T-helper 2 cell treated with Interferon-gamma antibody and Interleukin-4, amounts not matched to agents 100 ng/mL and 5 ng/mL, for 36 hours (primary cell): ENCODE measurements at regions not wholly inside any gene's neighbourhood (a gene's known extent, or its start where the extent isn't known, plus 50 kb on each side); places are given as distances from the start of the nearest gene placed in this dataset.

Experiments
- intact Hi-C: fragments of 100-400 bp; cut with micrococcal nuclease; formaldehyde crosslinking; loops from one replicate; pipeline ENCODE4 v1.15.1; 2023

DNA sequence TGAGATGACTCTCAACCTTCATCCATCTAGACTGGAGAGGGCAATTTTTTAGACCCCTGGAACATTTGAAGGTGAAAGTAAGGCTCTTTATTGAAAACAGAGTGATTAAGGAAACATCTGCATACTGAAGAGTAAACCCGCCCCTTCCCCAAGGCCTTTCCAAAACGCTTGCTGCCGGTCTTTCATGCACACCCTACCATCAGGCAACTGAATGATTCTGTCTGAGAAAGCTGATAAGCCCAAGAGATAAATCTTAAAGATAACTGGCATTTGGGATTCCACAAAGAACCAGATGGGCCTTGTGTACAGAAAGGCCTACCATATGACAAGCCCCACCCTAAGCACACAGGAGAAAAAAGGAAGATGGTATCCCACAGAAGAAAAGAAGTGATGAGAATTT, 54.4 kb upstream of the PIK3R1 start:
- intact Hi-C loops = no loop called here

DNA sequence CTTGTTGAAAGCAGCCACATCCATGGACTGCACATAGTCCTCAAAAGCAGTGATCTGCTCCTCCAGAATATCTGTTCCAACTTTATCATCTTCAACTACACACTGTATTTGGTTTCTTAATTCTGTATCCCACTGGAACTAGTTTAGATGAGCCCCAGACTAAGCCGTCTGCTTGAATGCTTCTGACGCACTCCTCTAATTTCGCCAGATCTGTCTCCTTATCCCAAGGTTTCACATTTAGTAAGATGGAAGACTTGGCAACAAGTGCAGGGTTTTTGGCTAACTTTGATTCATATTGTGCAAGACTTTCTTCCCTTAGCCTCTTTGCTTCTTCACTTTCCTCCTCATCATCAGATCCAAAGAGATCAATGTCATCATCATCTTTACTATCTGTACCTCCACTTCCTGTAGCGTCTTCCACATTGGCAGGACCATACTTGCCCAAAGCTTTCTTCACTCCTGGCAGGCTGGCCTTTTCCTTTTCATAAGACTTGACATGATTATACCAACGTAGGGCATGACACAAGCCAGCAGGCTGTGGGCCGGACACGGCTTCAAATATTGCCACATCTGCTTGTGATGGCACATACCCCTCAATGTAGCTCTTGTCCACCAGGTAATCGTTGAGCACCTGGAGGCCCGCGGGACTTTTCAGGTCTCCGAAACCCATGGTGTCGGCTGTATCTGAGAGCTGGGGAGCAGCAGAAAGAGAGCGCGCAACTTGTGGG, 56.2 kb upstream of the PIK3R1 start:
- intact Hi-C loops = no loop called here

- intact Hi-C loops = no loop called here
Measured at GRCh38 chr5:68155940-68156339, 59.6 kb upstream of the PIK3R1 start.

GRCh38 chr5:68154119-68154857, 61.3 kb upstream of the PIK3R1 start:
- intact Hi-C loops = no loop called here

- intact Hi-C loops = no loop called here
Measured at GRCh38 chr5:68151812-68152211, 63.7 kb upstream of the PIK3R1 start.

DNA sequence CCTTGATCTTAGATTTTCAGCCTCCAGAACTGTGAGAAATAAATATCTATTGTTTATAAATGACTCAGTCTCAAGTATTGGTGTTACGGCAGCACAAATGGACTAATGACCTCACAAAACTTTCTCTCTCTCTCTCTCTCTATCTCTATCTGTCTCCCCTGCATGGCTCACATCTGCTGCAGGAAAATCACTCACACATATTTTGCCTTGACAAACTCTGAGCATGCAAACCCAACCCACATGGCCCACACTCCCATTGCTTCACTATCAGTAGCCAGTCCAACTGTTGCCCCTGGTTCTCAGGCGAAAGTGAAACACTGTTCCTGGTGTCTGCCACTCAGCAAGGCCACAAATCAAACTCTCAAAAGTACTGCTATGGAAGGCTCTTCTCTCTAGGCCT, 66.4 kb upstream of the PIK3R1 start:
- intact Hi-C loops = no loop called here

GRCh38 chr5:68148096-68148495, 67.5 kb upstream of the PIK3R1 start:
- intact Hi-C loops = no loop called here

DNA sequence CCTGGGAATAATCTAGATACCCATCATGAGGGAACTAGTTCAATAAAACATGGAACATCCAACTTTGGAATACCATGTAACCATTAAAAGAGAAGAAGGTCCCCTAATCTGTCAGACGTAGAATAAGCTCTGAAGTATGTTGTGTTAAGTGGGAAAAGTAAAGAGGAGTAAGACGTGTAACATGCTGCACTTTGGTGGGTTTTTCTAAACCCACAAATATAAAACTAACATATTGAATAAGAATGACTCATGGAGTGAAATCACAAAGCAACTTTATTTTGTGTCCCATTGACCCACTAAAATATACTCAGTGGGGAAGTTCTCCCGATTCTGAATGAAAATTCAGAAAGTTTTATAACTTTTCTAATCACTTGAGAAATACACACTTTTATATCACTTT, 67.9 kb upstream of the PIK3R1 start:
- intact Hi-C loops = no loop called here

DNA sequence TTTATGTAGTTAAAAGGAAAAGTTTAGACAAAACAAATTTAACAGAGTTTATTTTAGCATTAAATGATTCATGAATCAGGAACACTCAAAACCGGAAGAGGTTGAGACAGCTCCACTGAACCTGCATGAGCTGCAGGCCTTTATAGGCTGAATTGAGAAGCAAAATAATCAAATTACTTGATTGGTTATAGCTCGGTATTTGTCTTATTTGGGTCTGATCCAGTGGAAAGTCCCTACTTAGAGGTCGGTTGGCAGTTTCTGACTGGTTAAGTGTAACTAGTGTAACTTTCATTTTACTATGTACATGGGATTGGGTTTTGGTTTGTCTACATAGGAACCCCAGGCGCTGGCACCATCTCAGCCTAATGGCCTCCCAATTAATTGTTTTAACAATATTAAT, 74.1 kb upstream of the PIK3R1 start:
- intact Hi-C loops = no loop called here

GRCh38 chr5:68140763-68141162, 74.8 kb upstream of the PIK3R1 start:
- intact Hi-C loops = no loop called here

DNA sequence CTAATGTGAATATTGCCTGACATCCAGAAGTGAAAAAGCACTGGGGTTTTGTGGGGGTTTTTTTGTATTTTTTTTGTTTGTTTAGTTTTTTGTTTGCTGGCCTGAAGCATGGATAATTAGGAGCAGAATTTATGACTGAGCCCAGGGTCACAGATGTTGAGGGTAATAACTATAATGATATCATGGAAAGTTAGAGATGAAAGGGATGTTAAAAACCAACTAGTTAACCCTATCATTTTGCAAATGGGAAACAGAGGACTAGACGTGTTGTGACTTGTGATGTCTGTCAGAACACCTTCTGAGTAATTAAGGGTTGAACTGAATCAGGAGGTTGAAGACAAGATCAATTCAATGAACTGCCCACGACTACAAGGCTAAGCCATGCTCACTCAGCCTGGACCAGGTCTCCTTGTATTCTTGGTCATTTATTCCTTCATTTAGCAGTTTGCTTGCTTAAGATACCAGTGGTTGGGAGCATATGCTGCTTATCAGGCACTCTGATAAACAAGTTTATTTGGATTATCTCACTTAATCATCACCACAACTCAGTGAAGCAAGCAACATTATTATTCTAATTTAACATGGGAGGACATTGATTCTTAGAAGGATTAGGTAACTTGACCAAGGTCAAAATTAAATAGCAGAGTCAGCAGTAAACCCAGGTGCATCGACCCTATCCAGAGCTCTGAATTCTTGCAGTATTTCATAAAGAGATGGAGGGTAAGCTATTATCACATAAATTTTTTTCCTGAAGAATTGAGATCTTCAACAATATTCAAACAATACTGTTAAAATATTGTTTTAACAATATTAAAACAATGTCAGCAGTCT, 75.7 kb upstream of the PIK3R1 start:
- intact Hi-C loops = no loop called here

- intact Hi-C loops = no loop called here
Measured at GRCh38 chr5:68137511-68138140, 77.9 kb upstream of the PIK3R1 start.

DNA sequence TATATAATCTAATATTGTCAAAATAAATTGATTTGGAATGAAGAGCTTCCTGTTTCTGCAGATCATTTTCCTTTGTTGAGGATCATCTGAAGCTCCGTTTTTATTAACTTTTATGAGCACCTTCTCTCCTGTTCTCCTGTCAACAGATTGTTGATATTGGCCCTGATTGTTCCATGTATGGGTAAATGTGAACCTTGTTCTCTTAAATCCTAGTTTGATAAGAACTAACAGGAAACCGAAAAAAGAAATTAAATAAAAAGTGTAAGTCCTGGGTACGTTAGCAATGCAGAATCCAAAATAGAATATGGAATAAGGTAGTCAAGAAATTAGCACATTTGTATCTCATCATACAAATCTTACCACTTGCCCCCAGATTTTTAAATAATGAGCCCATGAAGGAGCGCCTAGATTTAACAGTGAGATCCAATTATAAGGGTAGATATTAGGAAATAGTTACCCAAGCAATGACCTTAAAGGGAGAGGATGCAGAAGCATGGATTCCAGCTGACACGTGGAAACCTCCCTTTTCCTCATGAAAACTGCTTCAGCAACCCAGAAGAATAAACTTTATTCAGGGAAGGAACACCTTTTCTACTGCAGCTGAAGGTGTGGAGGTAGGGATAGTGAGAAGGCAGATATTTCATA, 80.8 kb upstream of the PIK3R1 start:
- intact Hi-C loops = no loop called here

- intact Hi-C loops = no loop called here
Measured at GRCh38 chr5:68134033-68134668, 81.4 kb upstream of the PIK3R1 start.

DNA sequence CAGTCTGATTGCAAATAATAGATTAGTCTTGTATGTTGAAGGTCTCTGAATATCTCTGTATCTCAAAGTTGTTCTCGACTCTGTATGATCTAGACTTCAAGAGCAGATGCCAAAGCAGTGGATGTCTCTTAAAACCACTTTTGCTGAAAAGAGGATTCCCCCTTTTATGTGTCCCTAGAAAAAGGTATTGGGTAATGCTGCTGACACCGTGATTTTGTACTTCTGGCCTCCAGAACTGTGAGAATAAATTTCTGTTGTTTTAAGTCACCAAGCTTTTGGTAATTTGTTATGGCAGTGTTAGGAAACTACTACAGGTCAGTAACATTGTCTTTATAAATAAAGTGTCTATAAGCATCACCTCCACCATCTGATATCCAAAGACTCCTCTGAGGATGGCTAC, 85.3 kb upstream of the PIK3R1 start:
- intact Hi-C loops = no loop called here

- intact Hi-C loops = no loop called here
Measured at GRCh38 chr5:68129364-68129763, 86.2 kb upstream of the PIK3R1 start.

DNA sequence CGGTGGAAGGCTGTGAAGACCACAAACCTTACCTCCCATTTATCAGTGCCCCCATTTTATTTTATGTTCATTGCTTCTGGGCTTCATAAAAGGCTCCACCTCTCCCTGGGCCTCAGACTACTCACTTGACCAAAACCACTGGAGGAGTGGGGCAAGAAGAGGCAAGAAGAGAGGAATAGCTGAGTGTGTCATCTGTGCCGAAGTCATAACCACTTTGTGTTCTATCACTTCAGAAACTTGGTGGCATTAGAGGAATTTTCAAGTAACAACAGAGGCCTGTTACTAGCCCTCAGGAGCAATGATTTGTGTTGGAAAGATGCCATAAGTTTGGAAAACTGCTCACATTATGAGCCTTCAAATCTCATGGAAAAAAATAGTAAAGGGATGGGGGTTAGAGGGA, 88.7 kb upstream of the PIK3R1 start:
- intact Hi-C loops = no loop called here

DNA sequence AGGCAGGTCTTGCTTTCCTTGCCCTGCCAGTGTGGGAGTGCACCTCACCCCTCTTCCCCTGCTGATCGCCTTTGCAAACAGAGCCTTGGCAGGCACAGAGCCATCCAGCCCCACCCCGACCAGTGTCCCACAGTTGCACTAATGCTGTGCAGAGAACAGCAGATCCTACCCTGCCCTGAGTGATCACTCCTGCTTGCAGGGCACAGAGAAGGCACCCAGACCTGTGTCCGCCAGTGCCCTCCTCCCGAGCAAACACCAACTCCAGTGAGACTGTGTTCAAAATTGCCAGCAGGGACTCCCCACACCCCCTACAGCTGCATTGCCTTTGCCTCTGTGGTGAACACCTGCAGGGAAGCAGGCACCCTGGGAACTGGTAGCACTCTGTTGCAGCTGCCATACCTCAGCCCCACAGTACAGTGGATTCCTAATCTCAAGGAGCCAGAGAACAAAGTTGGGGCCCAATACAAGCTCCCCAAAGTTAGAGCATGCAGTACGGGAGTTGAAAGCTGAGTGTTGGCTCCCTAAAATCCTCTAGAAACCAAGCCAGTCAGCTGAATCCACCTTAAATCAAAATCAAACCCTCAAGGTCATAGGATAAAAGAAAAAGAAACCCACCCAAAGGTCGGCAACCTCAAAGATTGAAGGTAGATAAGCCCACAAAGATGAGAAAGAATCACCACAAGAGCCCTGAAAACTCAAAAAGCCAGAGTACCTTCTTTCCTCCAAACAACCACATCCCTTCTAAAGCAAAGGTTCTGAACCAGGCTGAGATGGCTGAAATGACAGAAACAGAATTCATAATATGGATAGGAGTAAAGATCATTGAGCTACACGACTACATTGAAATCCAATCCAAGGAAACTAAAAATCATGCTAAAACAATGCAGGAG, 92.9 kb upstream of the PIK3R1 start:
- intact Hi-C loops = no loop called here

- intact Hi-C loops = no loop called here
Measured at GRCh38 chr5:68116868-68117411, 98.6 kb upstream of the PIK3R1 start.
